ENCODE measurements at regions not wholly inside any gene's neighbourhood (a gene's known extent, or its start where the extent isn't known, plus 50 kb on each side); places are given as distances from the start of the nearest gene placed in this dataset.
"Not testable (repeated sequence)": the region's sequence is repeated elsewhere in the genome, so short reads cannot be mapped to it uniquely, and the experiment has no call there.

GRCh38 chr13:74730556-74731331 lies 596.5 kb upstream of the KLF12 start:
- DNase-seq (ENCODE audit: low read depth) = no peak

DNA sequence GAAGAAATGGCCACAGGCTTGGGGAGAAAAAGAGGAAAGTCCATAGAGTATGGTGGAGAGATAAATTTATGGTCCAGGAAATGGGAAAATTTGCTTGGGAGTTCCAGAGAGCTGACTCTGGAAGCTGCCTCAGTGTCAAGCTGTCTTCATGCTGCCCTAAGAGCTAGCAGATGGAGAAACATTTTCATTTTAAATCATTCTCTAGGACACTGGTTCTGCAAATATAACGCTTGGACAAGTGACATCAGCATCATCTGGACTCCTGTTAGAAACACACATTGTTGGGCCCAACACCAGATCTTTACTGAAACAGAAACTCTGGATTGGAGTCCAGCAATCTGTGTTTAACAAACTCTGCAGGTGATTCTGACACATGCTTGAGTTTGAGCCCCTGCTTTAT lies 592.0 kb upstream of the KLF12 start:
- no peak for DNase-seq (ENCODE audit: low read depth)

DNA sequence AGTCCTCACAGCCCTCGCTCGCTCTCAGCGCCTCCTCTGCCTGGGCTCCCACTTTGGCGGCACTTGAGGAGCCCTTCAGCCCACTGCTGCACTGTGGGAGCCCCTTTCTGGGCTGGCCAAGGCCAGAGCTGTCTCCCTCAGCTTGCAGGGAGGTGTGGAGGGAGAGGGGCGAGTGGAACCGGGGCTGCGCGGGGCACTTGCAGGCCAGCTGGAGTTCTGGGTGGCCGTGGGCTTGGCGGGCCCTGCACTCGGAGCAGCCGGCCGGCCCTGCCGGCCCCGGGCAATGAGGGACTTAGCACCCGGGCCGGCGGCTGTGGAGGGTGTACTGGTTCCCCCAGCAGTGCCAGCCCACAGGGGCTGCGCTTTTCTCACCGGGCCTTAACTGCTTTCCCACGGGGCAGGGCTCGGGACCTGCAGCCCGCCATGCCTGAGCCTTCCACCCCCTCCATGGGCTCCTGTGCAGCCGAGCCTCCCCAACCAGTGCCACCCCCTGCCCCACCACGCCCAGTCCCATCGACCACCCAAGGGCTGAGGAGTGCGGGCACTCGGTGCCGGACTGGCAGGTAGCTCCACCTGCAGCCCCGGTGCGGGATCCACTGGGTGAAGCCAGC lies 584.1 kb upstream of the KLF12 start:
- not testable (repeated sequence) for DNase-seq (ENCODE audit: low read depth)

- no peak for DNase-seq (ENCODE audit: low read depth)
Observed at GRCh38 chr13:74715718-74716117, 581.5 kb upstream of the KLF12 start.

- DNase-seq (ENCODE audit: low read depth) = no peak
Observed at GRCh38 chr13:74710006-74710405, 575.8 kb upstream of the KLF12 start.

- no peak for DNase-seq (ENCODE audit: low read depth)
Observed at GRCh38 chr13:74709226-74709625, 575.0 kb upstream of the KLF12 start.

GRCh38 chr13:74708629-74709028 lies 574.4 kb upstream of the KLF12 start:
- DNase-seq (ENCODE audit: low read depth) = no peak

DNA sequence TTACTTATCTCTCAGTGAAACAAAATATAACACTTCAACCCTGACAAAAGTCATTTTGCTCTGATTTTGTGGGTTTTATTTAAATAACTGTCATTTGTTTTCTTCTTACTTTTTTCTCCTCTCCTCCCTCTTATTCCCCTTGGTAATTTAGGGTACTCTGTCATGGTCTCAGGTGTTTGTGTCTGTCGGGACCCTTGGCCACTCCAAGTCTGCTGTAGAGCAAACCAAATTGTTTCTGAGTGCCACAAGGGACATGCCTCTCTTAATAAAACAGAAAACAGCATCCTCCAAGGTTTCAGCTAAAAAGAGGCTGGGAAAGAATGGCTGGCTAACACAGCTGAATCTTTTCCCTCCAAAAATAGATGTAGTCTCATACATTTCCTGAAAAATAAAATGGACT lies 573.1 kb upstream of the KLF12 start:
- DNase-seq (ENCODE audit: low read depth) = no peak

- no peak for DNase-seq (ENCODE audit: low read depth)
Observed at GRCh38 chr13:74706801-74707200, 572.6 kb upstream of the KLF12 start.

GRCh38 chr13:74705438-74705837 lies 571.2 kb upstream of the KLF12 start:
- no peak for DNase-seq (ENCODE audit: low read depth)

DNA sequence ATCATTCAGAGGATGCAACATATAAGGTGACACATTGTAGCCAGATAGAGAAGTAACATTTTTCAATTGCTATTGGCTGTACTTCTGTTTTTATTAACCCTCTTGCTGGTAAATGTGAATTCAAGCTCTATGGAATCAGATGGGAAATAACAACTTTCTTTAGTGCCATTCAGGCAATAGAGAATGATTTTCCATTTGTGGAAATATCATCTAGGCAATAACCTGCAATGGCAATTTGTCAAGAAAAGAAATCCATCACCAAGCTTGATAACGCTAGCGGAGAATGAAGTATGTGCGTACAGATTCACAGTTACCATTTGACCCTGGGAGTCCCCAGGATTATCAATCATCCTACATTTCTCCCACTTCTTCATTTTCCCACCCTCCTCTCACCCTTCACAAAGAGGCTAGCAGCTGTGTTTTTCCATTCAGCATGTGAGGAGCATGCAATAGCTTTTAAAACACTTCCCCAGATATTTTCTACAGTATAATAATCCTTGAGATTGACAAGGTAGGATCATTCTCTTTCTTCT lies 569.7 kb upstream of the KLF12 start:
- DNase-seq (ENCODE audit: low read depth) = no peak

GRCh38 chr13:74696148-74696922 lies 562.1 kb upstream of the KLF12 start:
- no peak for DNase-seq (ENCODE audit: low read depth)

GRCh38 chr13:74695021-74695800 lies 561.0 kb upstream of the KLF12 start:
- no peak for DNase-seq (ENCODE audit: low read depth)

DNA sequence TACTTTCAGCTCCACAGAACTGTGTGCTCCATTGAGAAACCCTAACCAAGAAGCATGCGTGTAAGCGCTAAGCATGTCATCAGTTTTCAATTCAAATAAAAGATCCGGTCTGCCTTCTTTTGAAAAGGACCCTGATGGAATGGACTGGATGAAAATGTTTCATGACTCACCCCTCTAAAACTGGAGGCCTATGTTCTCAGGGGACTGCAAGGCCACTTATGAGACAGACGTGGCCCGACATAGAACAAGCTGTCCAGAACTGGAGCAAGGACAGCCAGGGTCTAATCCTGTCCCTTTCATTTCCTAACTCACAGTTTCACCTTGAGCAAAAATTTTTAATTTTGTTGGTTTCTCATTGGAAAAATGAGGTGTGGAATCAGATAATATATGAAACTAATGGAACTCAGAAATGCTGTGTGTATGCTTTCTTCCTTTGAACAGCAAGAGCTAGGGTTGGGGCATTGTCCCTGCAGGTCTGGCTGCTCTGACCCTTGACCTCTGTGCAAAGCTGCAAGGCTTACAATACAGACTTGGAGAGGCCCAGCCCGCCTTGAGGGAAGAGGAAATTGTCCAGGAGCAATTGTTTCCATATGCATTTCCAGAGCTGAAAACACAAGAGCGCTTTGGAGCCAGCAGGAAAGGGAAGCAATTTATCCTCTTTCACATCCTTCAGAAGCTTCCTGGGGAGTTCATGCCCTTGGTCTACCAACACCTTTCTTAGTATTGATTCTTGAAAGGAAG lies 553.4 kb upstream of the KLF12 start:
- DNase-seq (ENCODE audit: low read depth) = no peak

GRCh38 chr13:74683411-74683810 lies 549.2 kb upstream of the KLF12 start:
- no peak for DNase-seq (ENCODE audit: low read depth)

GRCh38 chr13:74682746-74683145 lies 548.5 kb upstream of the KLF12 start:
- DNase-seq (ENCODE audit: low read depth) = no peak

DNA sequence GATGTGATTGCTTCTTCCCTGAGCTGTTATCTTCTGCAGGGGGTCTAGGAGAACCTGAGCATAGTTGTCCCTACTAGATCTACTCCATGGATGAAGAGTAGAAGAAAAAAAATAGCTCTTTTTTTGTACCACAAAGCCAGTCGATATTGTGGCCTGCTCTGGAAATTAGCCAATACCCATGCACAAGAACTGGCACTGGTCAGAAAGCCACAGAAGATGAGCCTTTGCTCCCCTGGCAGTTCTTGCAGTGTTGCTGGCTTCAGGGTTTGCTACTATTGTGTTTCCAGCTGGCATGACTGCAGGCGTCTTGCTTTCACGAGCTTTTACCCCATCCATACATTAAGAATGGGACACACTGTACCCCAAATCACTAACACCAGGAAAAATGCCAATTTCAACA lies 547.7 kb upstream of the KLF12 start:
- DNase-seq (ENCODE audit: low read depth) = no peak

DNA sequence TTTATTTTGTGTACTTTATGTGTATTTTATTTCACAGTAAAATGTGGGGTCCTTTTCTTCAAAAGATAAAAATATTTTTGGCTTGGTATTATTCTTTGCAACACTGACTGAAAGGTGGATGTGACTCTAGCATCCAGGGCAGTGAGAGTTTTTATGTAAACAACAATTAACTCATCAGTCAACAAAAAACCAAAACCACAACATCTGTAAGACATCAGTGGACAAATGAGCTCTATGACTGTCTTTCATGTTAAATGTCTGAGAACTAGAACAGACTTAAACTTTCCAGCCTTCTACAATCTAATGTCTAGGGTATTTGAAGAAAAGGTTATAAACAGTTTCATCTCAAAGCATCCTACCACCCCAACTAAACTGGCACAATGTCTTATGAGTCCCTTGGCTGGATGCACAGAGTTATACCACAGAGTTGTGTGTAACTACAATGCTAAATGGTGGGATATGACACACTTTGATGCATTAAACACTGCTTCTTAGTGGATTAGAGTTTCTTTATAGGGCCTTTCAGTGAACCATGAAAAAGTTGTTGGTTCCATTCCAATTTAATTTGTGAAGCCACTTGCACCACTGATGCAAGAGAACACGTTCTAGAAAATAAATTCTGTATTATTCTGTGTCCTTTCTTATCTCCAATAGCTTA lies 544.2 kb upstream of the KLF12 start:
- DNase-seq (ENCODE audit: low read depth) = no peak

GRCh38 chr13:74675972-74676371 lies 541.8 kb upstream of the KLF12 start:
- DNase-seq (ENCODE audit: low read depth) = no peak

- DNase-seq (ENCODE audit: low read depth) = no peak
Observed at GRCh38 chr13:74675182-74675581, 541.0 kb upstream of the KLF12 start.

DNA sequence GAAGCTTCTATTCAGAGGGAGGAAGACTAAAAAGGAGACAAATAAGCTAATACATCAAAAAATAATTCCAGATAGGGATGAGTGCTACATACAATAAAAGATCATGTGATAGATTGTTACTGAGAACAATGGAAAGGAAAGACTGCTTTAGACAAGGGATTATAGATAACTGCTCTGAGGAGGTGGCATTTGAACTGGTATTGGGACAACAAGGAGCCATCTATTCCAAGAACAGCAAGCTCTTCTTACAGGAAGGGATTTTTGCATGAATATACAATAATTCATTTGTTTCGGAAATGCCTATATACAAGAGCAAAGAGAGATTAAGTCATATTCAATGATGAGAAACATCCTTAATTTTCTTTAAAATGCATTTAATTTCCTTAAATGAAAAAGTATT lies 540.5 kb upstream of the KLF12 start:
- DNase-seq (ENCODE audit: low read depth) = no peak

Measured in activated T-cell treated with anti-CD3 and anti-CD28 coated beads for 48 hours (primary cell).